ENCODE measurements at regions not wholly inside any gene's neighbourhood (a gene's known extent, or its start where the extent isn't known, plus 50 kb on each side); places are given as distances from the start of the nearest gene placed in this dataset.

GRCh38 chr18:41042866-41043265 is 912.2 kb upstream of the PIK3C3 start:
- H3K9me3 ChIP-seq (ENCODE audit: insufficient read depth, low read length): 0 out of 2 replicates have a peak, but pooled peaks cover 8% of the 10 kb centered on the region
- H3K27ac ChIP-seq (ENCODE audit: low read depth, low read length): no peak overlapping the region
- no peak overlapping the region for H2AFZ ChIP-seq (ENCODE audit: low read depth, low read length, severe bottlenecking)
- no peak overlapping the region for H3K4me2 ChIP-seq (ENCODE audit: low read depth, low read length, poor library complexity, severe bottlenecking)
- H3K9me2 ChIP-seq (replicated peaks; ENCODE audit: insufficient read depth, low read length): 0 out of 2 replicates have a peak, but pooled peaks cover 4% of the 10 kb centered on the region
- no peak overlapping the region for H3K4me3 ChIP-seq (ENCODE audit: insufficient read depth, low read length, poor library complexity, severe bottlenecking)
- no peaks in the 10 kb centered on the region for H3K79me2 ChIP-seq (ENCODE audit: insufficient read depth, low read length)
- no peaks in the 10 kb centered on the region for H3K36me3 ChIP-seq (ENCODE audit: low read length)
- H3K9ac ChIP-seq (ENCODE audit: low read length): no peak overlapping the region
- H4K20me1 ChIP-seq (ENCODE audit: low read depth, low read length): no peaks in the 10 kb centered on the region
- H3K27me3 ChIP-seq (ENCODE audit: low read length): no peaks in the 10 kb centered on the region
- no peaks in the 10 kb centered on the region for H3F3A ChIP-seq (ENCODE audit: insufficient read depth)
- TF ChIP-seq EZH2phosphoT487 (conservative IDR thresholded peaks at IDR 0.05; ENCODE audit: low read length) (no peak), CTCF (IDR thresholded peaks at IDR 0.05; ENCODE audit: insufficient read depth, low read length, poor library complexity, severe bottlenecking) (no peak)

- no peaks in the 10 kb centered on the region for H4K20me1 ChIP-seq (ENCODE audit: low read depth, low read length)
- no peaks in the 10 kb centered on the region for H3K27me3 ChIP-seq (ENCODE audit: low read length)
These were observed 917.0 kb upstream of the PIK3C3 start for GRCh38 chr18:41038071-41038470.

GRCh38 chr18:41036346-41036745 is 918.7 kb upstream of the PIK3C3 start:
- no peak for TF ChIP-seq CTCF (IDR thresholded peaks at IDR 0.05; ENCODE audit: insufficient read depth, low read length, poor library complexity, severe bottlenecking)
- no peak for TF ChIP-seq EZH2phosphoT487 (conservative IDR thresholded peaks at IDR 0.05; ENCODE audit: low read length)
- Histone ChIP-seq H3F3A (ENCODE audit: insufficient read depth) (no peaks in the 10 kb centered on the region), H3K4me3 (ENCODE audit: insufficient read depth, low read length, poor library complexity, severe bottlenecking) (no peak overlapping the region), H3K27me3 (ENCODE audit: low read length) (no peaks in the 10 kb centered on the region), H3K36me3 (ENCODE audit: low read length) (no peaks in the 10 kb centered on the region), H2AFZ (ENCODE audit: low read depth, low read length, severe bottlenecking) (no peak overlapping the region), H3K27ac (ENCODE audit: low read depth, low read length) (no peak overlapping the region), H3K9me2 (replicated peaks; ENCODE audit: insufficient read depth, low read length) (no peaks in the 10 kb centered on the region), H4K20me1 (ENCODE audit: low read depth, low read length) (no peaks in the 10 kb centered on the region), H3K9me3 (ENCODE audit: insufficient read depth, low read length) (0 out of 2 replicates have a peak, but pooled peaks cover under 1% of the 10 kb centered on the region), H3K4me2 (ENCODE audit: low read depth, low read length, poor library complexity, severe bottlenecking) (no peak overlapping the region), H3K9ac (ENCODE audit: low read length) (no peak overlapping the region), H3K79me2 (ENCODE audit: insufficient read depth, low read length) (no peaks in the 10 kb centered on the region)

More at GRCh38 chr18:41038071-41038470, 917.0 kb upstream of the PIK3C3 start:
- TF ChIP-seq CTCF (IDR thresholded peaks at IDR 0.05; ENCODE audit: insufficient read depth, low read length, poor library complexity, severe bottlenecking) (no peak), EZH2phosphoT487 (conservative IDR thresholded peaks at IDR 0.05; ENCODE audit: low read length) (no peak)
- Histone ChIP-seq H2AFZ (ENCODE audit: low read depth, low read length, severe bottlenecking) (no peak overlapping the region), H3K9ac (ENCODE audit: low read length) (no peak overlapping the region), H3K4me3 (ENCODE audit: insufficient read depth, low read length, poor library complexity, severe bottlenecking) (no peak overlapping the region), H3K36me3 (ENCODE audit: low read length) (no peaks in the 10 kb centered on the region), H3K27ac (ENCODE audit: low read depth, low read length) (no peak overlapping the region), H3F3A (ENCODE audit: insufficient read depth) (no peaks in the 10 kb centered on the region), H3K9me3 (ENCODE audit: insufficient read depth, low read length) (no peaks in the 10 kb centered on the region), H3K79me2 (ENCODE audit: insufficient read depth, low read length) (no peaks in the 10 kb centered on the region), H3K4me2 (ENCODE audit: low read depth, low read length, poor library complexity, severe bottlenecking) (no peak overlapping the region), H3K9me2 (replicated peaks; ENCODE audit: insufficient read depth, low read length) (no peaks in the 10 kb centered on the region)

Measured in SU-DHL-6 (cell line).